ENCODE measurements at regions not wholly inside any gene's neighbourhood (a gene's known extent, or its start where the extent isn't known, plus 50 kb on each side); places are given as distances from the start of the nearest gene placed in this dataset.

- FAIRE-seq: no peak
These were observed 392.1 kb upstream of the HS6ST1 start for GRCh38 chr2:128710729-128711128.

- no peak for FAIRE-seq
These were observed 395.6 kb upstream of the HS6ST1 start for GRCh38 chr2:128714285-128714684.

DNA sequence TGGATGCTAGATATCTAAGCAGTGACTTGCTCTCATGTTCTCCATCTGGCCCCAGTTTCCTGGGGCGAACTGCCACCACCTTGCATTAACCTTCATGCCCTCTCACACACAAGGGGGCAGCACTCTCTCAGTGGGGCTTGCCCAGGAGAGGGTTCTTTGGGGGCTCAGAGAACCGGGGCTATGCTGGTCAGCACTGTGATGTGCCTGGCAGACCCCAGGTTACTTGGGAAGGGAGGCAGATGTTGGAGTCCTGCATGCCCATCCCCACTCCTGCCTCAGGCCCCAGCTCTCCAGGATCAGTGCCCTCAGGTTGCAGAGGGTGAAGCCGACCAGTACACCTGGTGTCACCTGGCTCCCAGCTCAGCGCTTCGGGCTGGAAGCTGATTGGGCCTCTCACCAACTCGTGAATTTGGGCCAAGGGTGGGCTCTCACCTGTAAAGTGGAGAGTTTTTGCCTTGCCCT lies 396.2 kb upstream of the HS6ST1 start:
- FAIRE-seq: no peak

GRCh38 chr2:128715360-128715759 lies 396.7 kb upstream of the HS6ST1 start:
- FAIRE-seq: no peak

DNA sequence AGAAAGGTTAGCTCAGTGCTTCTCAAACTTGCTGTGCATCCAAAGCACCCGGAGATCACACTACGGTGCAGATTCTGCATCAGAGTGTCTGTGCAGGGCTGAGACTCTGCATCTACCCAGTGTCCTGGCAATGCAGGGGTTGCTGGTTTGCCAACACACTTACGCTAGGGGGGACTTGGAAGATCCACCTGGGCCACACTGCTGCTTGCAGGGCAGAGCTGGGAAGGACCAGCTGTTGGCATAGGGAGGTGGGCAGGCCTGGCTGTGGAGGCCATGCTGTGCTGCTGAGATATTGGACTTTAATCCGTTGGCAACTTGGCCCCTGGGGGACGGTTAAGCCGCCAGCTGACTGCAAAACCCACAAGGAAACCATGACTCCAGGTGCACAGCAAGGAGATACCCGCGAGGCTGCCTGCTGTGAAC lies 397.6 kb upstream of the HS6ST1 start:
- no peak for FAIRE-seq

GRCh38 chr2:128717758-128718710 lies 399.4 kb upstream of the HS6ST1 start:
- FAIRE-seq: no peak

DNA sequence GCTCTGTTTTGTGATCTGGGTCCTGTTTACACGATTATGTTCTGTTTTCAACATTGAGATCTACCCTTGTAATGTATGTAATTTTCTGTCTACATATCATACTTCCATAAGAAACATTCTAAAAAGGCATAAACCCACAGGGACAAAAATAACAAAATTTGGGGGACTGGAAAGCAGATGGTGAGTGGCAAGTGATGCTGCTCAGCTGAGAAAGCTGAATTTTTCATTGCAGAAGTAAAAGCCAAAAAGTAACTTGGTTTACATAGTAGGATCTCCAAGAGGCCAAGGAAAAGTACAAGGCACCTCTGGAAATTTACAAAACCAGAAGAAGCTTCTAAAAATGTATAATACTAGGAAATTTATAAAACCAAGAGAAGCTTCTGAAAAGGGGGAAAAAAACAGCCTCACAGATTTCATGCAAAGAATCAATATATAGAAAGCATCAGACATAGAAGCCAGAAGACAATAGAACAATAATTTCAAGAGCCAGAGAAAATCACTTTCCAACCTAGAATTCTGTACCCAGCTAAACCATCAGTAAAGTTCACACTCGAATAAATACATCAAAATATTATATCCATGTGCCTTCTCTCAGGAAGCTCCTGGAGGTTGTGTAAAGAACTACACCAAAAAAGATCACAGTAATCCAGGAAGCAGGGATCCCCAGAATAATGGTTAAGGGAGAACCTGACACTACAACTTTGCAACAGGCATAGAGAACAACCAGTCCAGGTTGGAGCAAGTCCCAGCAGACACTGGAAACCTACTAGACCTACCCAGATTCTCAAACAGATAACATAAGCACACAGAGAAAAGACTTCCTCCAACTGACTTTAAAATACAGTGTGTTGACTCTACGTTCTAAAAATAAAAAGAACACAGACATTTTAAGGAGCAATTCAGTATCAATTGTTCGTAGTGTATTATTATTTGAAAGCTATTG lies 401.7 kb upstream of the HS6ST1 start:
- no peak for FAIRE-seq

DNA sequence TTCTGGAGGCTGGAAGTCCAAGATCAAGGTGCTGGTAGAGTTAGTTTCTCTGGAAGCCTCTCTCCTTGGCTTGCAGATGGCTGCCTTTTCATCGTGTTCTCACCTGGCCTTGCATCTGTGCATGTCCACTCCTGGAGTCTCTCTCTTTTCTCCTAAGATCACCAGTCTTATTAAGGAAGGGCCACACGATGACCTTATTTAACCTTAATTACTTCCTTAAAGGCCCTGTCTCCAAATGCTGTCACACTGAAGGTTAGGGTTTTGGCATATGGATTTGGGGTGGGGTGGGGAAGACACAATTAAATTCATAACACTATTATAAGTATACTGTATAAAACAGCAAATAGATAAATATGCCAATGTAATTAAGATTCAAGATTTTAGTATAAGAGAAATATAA lies 402.4 kb upstream of the HS6ST1 start:
- no peak for FAIRE-seq

DNA sequence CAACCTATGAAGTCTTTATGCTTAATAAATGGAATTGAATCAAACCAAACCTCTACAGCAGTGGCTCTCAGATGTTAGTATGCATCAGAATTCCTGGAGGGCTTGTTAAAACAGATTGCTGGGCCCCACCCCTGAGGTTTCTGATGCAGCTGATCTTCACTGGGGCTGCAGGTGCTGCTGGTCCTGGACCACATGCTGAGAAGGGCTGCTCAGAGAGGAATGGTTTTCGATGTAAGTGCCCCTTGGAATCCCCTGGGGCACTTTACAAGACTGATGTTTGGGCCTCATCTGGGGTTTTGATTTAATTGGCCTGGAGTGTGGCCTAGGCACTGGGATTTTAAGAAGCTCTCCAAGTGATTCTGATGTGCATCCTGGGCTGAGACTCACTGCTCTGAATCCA lies 403.8 kb upstream of the HS6ST1 start:
- FAIRE-seq: no peak

DNA sequence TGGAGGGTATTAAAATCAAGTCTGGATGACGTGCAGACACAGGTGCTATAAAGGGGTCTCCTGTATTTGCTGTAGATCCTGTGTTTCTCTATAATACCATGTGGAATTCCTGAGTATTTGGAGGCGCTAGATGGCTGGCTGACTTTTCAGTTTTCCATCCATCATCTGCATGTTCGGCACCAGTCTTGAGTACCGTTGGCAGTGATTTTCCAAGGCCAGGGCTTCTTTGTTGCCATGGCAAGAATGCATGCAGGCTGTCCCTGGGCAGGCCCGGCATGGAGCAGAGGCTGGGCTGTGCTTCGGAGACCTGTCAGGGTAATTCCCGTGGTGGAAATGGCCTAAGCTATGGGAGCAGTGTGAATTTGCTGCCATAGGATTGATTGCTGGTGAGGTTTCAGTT lies 405.9 kb upstream of the HS6ST1 start:
- FAIRE-seq: no peak

GRCh38 chr2:128724972-128725371 lies 406.3 kb upstream of the HS6ST1 start:
- no peak for FAIRE-seq

DNA sequence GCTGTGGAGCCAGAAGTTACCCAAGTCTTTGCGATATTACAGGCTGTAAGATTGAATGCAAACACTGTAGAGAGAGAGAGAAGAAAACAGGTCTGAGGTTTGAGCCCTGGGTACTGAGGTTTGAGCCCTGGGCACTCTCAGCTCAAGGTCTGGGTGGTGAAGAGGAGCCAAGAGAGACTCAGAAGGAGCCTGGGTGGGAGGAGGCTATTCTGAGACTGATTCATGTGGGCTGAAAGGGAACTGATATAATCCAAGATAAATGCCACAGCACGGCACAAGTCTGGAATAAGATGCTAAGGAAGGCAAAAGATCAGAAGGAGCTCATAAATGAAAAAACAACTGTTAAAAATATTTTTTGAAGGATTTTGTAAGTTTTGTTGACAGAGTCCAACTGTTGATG lies 407.6 kb upstream of the HS6ST1 start:
- FAIRE-seq: no peak

DNA sequence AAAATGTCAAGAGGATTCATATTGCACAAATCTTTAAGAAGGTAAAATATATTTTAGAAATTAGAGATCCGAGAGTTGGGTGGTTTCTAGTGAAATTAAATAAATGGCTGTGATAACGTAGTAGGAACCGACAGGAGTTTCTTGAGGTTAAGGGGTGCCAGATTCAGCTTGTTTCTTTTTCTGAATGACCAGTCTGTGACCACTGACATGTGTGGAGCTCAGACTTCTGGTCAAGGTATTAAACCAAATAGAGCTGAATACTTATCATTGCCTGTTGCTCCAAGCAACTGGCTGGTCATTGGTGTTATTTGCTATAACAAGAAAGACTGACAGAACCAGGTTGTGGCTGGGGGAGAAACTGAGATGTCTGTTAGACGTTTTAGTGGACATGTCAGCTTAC lies 408.2 kb upstream of the HS6ST1 start:
- FAIRE-seq: no peak

- FAIRE-seq: no peak
These were observed 408.7 kb upstream of the HS6ST1 start for GRCh38 chr2:128727404-128727803.

DNA sequence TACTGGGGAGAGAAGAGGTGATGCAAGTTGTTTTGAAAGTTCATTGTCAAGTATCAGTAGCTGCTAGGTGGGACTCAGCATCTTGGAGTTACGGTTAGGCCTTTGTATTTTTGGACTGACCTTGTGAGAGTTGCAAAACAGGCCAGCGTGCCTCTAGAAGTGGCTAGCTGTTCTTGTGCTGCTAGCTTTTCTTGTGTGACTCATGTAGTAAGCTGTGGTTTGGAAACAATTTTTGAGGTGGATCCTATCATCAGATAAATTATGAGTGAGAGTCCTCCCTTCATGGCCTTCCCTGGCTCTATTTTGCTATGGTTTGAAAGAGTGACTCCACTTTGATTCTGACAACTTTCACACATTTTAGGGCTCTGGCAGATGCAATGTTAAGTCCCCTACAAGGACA lies 409.2 kb upstream of the HS6ST1 start:
- no peak for FAIRE-seq

DNA sequence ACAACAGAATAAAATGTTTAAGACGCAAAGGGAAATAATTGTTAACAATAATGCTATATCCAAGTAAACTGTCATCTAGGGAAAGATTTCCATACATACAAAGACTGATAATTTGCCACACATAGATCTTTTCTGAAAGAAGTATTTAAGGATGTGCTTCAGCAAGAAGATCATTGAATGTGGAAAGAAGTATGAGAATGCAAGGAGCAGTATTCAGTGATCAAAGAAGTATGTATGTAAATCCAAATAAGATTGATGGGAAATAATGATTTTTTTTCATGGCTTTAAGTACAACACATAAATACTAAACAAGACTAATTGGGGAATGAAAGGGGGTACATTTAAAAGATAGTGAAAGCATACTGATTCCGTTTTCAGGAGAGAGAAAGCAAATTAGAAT lies 410.4 kb upstream of the HS6ST1 start:
- no peak for FAIRE-seq

GRCh38 chr2:128731994-128732650 lies 413.5 kb upstream of the HS6ST1 start:
- FAIRE-seq: no peak

DNA sequence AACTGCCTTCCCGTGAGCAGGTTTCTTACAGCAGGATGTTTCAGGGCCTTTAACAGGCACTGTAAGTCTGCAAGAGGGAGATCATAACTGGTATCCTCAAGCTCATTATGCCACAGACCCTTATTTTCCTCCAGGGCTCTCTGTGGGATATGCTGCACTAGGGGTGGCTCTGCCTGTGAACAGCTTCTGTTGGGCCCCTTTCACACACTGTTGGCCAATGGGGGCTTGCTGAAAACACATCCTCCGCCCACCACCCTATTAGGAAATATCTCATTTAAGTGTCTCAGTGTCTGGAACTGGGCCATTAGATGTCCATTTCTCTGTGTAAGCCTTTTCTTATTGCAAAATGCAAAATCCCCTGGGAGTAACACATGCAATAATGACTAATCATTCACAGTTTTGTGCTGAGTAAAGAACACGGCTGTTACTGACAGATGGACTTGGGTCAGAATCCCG lies 414.3 kb upstream of the HS6ST1 start:
- FAIRE-seq: no peak

- no peak for FAIRE-seq
These were observed 414.8 kb upstream of the HS6ST1 start for GRCh38 chr2:128733450-128733849.

DNA sequence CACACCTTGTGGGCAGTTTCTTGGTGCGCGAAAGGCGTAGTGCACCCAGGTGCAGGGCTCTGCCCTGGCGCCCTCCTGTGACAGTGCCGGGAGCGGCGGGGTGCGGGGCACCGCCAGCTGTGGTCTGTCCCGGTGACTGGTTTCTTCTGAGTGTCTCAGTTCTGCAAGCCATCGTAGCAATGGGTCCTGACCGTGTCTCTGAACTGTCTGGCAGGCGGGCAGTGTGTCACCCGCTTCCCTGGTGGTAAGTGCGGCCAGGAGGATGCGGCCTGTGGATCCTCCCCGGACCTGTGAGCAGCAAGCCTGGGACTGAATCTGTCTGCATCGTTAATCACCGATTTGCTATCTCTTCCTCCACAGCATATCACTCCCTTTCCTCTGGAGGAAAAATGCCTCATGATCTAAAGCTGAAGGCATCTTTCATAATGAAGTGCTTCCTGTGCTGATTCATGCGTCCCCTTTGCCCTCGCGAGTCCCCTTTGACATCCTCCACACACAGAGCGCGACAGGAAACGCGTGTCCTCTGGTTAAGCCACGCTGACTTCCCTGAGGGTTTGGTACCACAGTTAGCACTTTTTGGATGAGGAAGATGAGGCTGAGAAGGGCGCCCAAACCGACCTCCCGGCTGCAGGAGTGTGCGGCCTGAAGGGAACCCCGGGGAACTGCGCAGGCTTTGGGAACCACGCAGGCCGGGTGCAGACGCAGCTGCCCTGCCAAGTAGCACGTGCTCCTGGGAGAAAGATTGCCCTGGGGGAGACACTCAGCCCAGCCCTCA lies 416.0 kb upstream of the HS6ST1 start:
- FAIRE-seq: no peak

GRCh38 chr2:128735296-128735960 lies 416.8 kb upstream of the HS6ST1 start:
- no peak for FAIRE-seq

Data from endometrium (tissue), 2 donors.